DMS 273 (cell line): ENCODE measurements at regions not wholly inside any gene's neighbourhood (a gene's known extent, or its start where the extent isn't known, plus 50 kb on each side); places are given as distances from the start of the nearest gene placed in this dataset.
"Not testable (repeated sequence)": the region's sequence is repeated elsewhere in the genome, so short reads cannot be mapped to it uniquely, and the experiment has no call there.

Experiments used
- DNase-seq: peaks from one replicate; lab custom pipeline; 2025; ENCODE audit not compliant: unreplicated experiment; lab: John Stamatoyannopoulos, UW

DNA sequence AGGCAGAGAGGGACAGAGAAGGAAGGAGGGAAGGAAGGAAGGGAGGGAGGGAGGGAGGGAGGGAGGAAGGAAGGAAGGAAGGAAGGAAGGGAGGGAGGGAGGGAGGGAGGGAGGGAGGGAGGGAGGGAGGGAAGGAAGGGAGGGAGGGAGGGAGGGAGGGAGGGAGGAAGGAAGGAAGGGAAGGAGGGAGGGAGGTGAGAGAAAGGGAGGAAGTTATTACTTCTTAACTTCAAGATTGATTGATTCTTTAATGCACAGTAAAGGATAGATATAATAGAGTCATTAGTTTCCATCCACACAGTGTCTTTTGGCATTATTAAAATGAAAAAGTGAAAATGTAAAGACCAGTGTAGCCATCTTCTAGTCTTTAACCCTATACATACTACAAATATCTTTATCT lies 682.9 kb downstream of the ZEB2 start:
- not testable (repeated sequence) for DNase-seq

DNA sequence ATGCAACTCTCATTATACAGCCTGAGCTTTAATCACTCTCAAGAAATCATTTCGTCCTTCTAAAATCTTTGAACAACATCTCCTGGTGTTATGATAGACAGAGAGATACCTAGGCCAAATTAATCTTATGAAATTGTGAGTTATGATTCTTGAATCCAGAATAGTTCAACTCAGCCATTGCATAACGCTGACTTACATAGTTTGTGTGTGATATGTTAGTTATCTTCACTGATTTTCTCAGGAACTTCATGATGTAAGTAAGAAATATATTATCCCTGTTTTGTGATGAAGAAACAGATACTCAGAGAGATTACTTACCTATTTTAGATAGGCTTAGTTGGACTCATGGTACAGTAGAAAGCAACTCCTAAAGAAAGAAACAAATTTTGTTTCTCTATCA lies 684.4 kb downstream of the ZEB2 start:
- no peak for DNase-seq

DNA sequence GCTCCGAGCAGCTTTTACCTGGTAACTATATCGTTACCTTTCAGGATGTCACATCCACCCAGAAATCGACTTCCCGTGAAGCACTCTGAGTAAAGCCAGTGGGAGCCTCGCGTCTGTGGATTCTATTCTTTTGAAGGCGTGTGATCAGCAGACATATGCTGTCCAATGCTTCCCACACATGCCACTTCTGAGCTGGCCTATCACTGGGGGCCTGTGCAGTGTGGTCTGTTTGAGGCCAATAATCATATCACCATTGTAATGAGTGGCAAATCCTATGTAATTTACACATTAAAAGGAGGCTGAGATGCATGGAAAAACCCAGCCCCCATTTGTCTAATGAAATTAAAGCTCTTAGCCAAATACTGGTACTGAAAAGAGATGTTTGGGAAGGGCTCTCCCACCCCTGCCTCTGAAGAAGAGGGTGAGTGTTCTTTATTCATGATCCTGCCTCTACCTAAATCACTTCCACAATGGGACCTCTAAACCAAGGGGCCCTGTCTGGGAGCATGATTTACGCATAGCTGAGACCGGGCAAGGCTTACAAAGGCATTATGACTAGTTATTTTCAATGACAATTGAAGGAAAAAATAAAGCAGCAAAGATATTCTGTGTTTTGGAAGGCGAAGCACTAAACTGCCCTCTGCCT lies 686.8 kb downstream of the ZEB2 start:
- no peak for DNase-seq

DNA sequence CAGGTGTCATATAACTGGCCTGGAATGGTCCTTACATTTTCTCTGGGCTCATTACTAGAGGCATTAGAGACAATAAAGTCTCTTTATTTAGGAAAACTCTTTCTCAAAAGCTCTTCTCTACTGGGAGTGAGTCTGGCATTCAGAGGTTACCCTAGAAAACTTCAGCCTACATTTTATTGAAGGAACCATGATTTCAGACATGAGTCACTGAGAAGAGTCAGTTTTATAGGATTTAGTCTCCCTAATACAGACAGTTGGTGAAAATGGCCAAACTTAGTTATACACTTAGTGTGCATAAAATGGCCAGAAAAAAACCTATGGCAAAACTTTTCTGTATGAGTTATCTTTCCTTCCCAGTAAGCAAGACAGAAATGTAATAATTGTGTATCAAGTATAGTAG lies 689.4 kb downstream of the ZEB2 start:
- DNase-seq, result no peak

DNA sequence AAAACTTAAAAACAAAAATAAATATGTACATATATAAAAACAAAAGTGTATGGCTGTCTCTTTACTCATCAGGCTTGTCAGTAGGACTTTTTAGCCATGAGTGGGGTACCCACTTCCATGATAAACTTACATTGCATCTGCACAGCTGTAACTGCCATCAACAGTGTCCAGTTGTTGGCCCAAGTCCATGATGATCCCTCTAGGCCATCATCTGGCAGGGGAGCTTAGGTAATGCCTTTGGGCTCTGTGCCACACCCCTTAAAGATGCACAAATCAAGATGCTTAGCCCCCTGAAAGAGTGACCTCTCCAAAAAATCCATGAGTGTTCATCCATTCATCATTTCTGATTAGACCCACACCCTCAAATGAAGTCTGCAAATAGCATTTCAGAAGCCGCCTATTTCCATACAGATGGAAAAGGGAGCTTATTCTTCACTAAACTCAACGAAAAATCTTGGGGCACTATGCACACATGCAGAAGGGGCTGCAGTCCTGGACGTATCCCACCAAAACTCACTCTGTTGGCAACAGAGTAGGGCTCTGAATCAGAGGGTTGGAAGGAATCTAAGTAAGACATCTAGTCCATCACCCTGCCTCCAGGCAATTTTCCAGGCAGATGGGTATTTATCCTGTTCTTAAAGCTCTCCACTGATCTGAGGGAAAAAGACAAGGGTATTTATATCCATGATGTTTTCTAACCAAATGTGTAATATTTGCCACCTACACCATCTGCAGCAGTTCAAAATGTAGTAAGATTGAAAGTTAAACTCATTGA lies 691.0 kb downstream of the ZEB2 start:
- DNase-seq, result no peak

DNA sequence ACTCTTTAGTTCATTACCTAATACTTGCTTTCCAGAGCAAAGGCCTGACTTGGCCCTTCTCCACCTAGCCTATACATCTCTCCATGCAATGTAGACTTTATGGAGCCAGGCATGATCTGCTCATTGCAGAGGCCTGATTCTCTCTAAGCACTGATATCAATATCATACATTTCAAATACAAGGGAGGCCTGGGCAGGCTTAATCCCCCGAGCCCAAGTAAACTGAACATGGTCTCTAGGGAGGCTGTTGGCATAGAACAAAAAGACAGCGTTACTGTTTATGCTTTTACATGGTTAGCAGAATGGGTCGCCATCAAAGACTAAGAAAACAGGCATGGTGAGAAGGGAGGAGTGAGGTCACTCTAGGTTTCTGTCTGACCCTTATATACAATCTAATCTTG lies 695.1 kb downstream of the ZEB2 start:
- DNase-seq, result no peak

DNA sequence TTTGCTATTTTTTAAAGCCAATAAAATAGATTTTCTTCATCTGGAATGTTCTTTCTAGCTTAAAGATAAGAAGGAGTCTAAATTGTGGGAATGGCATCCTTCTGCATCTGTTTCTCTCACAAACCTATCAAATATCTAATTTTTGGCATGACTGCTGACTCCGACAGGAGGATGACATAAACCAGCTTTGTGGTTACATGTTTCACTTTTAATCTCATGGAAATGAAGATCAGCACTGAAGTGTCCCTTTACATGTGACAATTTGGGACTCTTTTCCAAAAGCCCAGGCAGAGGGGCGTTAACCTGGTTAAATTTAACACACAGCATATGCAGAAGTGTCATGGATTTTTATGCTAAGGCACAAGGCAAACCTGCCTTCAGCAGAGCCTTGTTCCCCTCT lies 694.7 kb downstream of the ARHGAP15 start:
- peak; percentile 33 for DNase-seq

DNA sequence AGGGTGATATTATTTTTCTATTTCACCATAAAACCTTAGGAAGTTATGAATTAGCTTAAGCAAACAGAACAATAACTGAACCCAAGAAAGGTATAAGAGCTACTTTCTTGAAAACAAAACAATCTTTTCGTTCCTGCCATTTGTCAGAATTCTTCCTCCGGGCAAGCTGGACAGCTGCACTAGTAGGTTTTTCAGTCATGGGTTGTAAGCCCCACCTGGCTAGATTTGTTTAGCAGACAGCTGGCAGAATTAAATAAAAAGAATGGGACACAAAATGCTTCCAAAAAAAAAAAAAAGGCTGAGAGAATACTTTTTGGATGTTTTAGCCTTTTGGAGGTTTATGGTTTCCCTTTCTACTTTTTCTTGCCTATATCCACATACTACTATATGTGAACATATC lies 694.1 kb downstream of the ARHGAP15 start:
- DNase-seq, result peak; percentile 66

DNA sequence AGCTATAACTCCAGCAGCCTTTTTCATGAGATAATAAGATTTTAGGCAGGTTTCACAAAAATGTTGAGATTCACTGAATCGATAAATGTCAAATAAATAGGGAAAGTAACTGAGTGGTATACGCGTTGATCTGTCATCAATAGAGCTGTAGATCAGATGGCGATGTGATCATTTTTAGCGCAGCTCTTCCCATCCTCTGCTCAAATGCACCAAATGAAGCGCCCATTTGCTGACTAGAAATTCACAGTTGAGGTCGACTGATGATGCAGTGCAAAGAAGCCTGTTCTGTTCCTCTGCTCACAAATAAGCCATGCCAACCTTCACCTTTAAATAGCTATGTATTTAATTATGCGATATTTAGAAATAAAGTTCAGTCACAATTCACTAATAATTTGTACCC lies 693.5 kb downstream of the ARHGAP15 start:
- DNase-seq, result no peak

DNA sequence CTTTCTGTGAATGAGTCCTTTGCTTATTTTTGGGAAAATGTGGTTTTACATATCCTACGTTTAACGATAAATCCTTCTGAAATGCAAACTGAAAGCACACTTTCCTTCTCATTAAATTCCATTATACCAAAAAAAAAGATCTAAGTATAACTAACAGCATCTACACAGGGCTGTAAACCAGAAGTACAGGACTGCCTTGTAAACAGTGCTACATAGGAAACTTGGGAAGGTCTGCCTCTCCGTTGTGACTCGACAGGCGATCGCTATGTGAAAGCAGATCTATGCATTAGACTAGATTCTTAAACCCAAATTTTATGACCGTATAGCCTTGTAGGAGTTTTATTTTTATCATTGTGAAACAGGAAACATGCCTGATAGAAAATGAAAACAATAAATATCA lies 690.5 kb downstream of the ARHGAP15 start:
- no peak for DNase-seq

DNA sequence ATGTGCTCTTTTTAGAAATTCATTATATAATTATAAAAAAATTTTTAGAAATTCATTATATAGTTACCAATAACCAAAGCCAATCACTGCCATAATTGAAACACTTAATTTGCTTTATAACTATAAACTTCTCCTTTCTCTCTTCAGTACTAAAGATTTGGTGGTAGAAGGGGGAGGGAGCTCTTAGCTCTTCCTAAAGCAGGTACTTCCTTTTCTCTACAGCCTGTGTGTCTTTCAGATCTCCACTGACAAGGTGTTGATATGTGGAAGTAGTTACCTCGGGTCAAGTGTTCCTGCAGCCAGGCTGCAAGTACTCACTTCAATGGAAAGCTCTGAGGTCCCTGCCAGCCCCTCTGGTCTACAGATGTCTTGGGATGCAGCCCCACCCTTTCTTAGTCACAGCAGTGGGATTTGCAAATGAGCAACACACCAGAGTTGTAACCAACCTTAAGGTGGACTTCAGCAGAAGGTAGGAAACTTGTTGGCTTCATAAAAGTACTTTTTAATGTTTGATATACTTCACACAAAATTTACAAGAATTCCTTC lies 690.0 kb downstream of the ARHGAP15 start:
- no peak for DNase-seq
